Anterior cingulate cortex (tissue), 58 donors: ENCODE measurements at regions not wholly inside any gene's neighbourhood (a gene's known extent, or its start where the extent isn't known, plus 50 kb on each side); places are given as distances from the start of the nearest gene placed in this dataset.
"Not testable (repeated sequence)": the region's sequence is repeated elsewhere in the genome, so short reads cannot be mapped to it uniquely, and the experiment has no call there.

Experiments
- DNase-seq, 58 donors: peaks; one replicate each; lab custom pipeline; 2025; lab: John Stamatoyannopoulos, UW

DNA sequence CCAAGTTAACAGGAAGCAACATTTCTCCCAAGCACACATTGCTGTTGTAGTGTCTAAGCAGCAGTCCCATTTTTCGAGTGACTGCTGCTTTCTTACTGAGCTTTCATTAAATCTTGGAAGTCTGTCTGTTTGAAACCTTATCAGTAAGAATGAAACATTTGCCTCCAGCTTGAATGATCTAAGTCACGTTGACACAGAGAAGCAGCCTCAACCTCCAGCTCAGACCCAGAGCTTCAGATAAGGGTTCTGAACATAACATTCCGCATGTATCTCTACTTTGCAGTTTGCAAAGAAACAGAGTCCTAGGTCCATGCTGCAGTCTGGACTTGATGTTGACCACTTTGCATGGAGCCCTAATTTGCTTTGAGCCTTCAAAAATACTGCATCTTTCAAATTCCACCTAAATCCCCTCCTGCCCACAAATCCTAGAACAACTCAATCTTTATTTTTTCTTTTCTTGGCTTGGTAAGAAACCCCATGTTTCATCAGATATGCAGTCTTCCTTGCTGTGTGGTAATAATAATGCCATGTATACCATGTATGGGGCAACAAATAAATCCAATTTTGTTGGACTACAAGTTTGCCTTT, 698.7 kb upstream of the IGFBP3 start:
- DNase-seq, result no peak

DNA sequence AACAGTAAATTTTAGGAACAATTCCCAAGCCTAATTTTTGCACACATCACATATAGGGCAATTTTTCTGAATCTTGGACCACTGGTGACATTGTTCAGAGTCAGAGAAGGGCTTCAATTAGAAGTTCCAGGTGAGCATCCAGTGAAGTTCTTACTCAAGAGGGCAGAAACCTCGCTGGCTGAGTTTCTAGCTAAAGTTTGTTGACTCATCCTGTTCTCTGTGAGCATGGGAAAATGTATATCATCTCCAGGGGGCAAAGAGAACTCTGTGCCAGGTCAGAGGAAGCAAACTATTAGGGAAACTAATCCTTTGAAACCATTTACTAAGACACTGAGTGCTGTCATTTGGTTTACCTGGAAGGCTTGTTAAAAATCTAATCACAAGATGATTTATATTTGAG, 695.6 kb upstream of the IGFBP3 start:
- no peak for DNase-seq

DNA sequence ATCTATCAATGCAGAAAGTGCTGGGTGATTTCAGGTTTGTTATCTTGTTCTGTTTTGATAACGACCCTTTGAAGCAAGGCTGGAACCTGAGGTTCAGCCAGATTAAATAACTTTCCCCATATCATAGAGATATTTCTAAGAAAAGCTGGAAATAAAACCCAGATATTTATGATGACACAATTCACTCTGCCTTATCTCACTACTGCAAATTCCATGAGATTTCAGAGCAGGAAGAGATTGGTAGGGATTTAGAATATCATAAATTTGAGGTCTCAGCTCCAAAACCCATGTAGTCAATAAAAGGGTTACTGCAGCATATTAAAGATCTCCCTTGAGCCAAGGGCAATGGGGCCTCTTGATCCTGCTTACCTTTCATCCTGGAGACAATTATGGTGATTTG, 692.5 kb upstream of the IGFBP3 start:
- no peak for DNase-seq

- DNase-seq, result no peak
Observed at GRCh38 chr7:46613116-46613515, 692.0 kb upstream of the IGFBP3 start.

DNA sequence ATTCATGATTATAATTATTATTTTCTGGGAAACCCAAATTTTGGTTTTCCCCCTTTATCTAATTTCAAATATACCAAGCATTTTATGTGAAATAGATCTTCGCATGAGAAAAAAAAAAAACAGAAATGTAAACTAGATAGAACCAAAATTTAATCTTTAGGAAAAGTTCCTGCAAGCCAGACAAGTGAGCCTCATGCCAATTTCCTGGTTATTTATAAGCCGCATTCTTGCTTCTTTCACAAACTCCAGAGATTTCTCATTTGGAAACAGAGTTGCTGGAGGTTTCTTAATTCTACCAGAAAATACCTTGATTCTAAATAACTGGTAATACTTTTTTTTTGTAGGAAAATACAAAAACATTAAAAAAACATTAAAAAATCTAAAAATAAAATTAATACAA, 690.4 kb upstream of the IGFBP3 start:
- DNase-seq, result no peak

DNA sequence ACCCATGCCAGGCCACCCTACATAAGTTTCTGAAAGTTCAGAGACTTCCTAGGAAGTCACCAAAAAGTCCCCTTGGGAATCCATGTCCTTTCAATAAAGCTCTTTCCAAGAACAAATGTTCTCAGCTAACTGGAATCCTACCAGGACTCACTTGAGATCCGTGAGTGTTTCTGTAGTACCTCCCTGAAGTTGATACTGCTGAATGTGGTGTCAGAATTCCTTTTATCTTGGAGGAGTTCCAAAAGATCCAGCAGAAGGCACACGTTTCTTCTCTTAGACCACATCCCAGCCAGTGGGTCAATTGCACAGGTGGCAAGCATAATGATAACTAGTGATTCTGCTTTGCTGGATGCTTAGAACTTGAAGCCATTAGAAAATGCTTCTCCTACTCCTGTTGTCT, 689.7 kb upstream of the IGFBP3 start:
- DNase-seq, result no peak

GRCh38 chr7:46607176-46607575, 686.1 kb upstream of the IGFBP3 start:
- no peak for DNase-seq

DNA sequence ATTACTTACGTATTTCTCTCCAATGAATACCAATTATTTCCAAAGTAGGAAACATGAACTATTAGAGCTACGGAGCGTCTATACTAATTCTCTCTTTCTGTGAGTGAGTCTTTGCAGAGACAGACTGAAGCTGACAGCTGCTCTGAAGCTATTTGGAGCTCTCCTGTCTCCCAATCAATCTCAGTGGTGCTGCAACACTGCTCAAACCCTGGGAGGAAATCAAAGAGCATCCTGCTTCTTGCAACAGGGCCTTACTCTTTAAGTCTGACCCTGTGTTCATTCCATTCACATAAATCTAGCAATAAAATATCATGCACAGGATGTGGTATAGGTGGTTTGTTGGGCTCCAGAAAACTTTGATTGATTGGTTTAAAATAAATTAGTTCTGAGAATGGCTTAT, 685.7 kb upstream of the IGFBP3 start:
- DNase-seq, result no peak

GRCh38 chr7:46604241-46604661, 683.2 kb upstream of the IGFBP3 start:
- no peak for DNase-seq

DNA sequence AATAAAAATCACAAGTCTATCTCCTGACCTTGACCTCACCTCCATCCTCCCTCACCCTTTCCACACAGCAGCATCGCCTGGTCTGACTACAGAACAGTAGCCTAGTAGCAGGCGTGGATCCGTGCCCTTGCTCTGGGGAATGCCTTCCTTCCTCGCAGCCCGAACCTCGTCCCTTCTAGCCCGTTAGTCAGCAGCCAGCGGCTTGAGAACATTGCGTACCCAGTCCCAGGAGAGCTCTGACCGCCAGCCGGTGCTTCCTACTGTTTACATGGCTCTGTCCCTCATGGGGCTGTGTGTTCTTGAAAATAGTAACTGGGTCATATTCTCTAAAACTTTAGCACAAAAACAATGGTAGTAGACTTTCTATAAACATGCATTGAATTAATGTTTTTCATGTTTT, 682.7 kb upstream of the IGFBP3 start:
- peak in 1 of 58 donors; percentile 8 for DNase-seq

DNA sequence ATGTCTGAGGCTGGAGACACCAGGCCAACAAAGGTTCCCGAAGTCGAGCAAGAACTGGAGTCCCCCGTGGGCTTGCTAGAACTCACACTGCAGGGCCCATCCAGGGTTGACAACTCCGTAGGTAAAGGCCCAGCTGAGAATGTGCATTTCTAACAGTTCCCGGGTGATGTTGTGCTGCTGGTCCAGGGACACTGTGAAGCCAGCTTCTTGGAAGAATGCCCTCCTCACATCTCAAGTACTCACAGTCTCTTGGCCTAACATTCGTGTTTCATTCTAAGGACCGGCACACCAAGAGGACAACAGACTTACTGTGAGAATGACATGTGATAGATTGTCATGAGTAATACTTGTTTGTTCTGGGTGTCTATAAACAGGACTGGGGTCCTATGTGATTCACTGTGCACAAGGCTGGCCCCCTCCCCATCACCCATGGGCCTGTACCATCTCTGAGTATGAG, 682.3 kb upstream of the IGFBP3 start:
- DNase-seq, result no peak

GRCh38 chr7:46600340-46600739, 679.3 kb upstream of the IGFBP3 start:
- no peak for DNase-seq

DNA sequence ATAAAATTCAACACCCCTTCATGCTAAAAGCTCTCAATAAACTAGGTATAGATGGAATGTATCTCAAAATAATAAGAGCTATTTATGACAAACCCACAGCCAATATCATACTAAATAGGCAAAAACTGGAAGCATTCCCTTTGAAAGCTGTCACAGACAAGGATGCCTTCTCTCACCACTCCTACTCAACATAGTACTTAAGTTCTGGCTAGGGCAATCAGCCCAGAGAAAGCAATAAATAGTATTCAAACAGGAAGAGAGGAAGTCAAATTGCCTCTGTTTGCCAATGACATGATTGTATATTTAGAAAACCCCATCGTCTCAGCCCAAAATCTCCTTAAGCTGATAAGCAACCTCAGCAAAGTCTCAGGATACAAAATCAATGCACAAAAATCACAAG, 673.8 kb upstream of the IGFBP3 start:
- DNase-seq, result not testable (repeated sequence)

- not testable (repeated sequence) for DNase-seq
Observed at GRCh38 chr7:46590918-46591905, 670.1 kb upstream of the IGFBP3 start.

- no peak for DNase-seq
Observed at GRCh38 chr7:46589286-46589685, 668.2 kb upstream of the IGFBP3 start.

- DNase-seq, result no peak
Observed at GRCh38 chr7:46586406-46586805, 665.3 kb upstream of the IGFBP3 start.

- no peak for DNase-seq
Observed at GRCh38 chr7:46583656-46584055, 662.6 kb upstream of the IGFBP3 start.

- no peak for DNase-seq
Observed at GRCh38 chr7:46581268-46581667, 660.2 kb upstream of the IGFBP3 start.

DNA sequence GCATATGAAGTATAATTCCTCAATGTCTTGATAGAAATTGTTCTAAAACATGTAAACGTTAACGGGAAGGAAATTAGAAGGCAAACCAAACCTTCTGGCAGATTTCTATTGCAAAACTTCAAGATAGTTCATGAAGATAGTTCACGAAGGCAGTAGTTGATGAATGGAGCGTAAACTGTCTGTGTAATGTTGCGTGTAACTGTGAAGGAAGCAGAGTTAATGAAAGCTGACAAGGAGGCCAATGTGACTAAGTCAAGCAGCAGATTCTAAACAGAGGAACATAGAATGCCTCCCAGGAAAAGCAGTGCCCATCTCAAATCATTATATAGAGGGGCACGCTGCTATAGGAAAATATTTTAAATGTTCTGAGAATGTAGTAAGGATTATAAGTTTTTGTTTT, 659.7 kb upstream of the IGFBP3 start:
- DNase-seq, result no peak

DNA sequence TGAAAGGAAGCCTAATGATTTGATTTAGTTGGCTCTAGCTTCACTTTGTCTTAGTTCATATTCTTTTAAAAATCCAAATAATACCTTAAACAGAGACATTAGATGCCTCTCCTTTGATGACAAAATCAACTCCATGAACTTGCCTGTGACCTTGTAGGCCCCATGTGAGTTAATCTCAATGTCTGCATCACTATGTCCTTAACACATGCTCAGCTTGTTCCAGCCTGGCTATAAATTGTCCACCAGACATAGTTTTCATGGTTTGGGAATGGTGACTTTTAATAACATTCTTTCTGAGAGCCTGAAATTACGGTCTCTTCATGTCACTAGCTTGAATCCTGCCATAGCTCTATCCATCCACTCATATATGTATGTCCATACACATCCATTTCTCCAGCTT, 656.3 kb upstream of the IGFBP3 start:
- DNase-seq, result no peak

DNA sequence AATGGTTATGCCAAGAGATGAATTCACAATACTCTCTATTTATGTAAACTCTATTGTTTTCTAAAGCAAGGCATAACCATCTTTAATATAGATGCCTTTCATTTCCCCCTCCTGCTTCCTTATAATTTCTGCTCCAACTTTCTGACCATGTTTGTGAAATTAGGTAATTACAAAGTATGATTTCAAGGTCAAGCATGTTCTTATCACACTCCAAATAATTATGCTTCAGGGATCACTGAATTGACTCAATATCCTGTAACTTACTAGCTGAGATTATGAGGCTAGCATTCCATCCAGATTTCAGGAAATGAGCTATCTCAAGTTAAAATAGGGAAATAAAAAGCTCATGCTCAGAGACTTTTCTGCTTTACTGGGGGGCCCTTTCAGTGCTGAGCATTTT, 655.9 kb upstream of the IGFBP3 start:
- no peak for DNase-seq

GRCh38 chr7:46572691-46573090, 651.6 kb upstream of the IGFBP3 start:
- DNase-seq, result no peak
